ENCODE measurements at regions not wholly inside any gene's neighbourhood (a gene's known extent, or its start where the extent isn't known, plus 50 kb on each side); places are given as distances from the start of the nearest gene placed in this dataset.
A peak's percentile ranks its signal among the peaks of the same experiment; 100 is the strongest.
"Not testable (repeated sequence)": the region's sequence is repeated elsewhere in the genome, so short reads cannot be mapped to it uniquely, and the experiment has no call there.

- DNase-seq: no peak
- Histone ChIP-seq H3K36me3 (ENCODE audit: control insufficient read depth, insufficient read depth, low read length) (no peaks in the 10 kb centered on the region), H3K9me3 (peaks cover 13% of the 10 kb centered on the region; the same call in 1 of the 2 replicates), H3K27me3 (replicated peaks; ENCODE audit: control insufficient read depth, insufficient read depth, low read length) (no peaks in the 10 kb centered on the region), H3K4me3 (ENCODE audit: low read depth, low read length) (no peak overlapping the region), H3K4me1 (peaks cover 28% of the 10 kb centered on the region)
- intact Hi-C loops (cut with micrococcal nuclease; ENCODE audit: unreplicated experiment): loop anchor here (10.0 kb wide), 1 partner anchor 487 kb away; no protein-coding TSS in a partner anchor
- Mint-ChIP-seq H3K9me3 (ENCODE audit: unreplicated experiment) (peaks cover 29% of the 10 kb centered on the region), H3K4me1 (ENCODE audit: low read depth, unreplicated experiment) (no peaks in the 10 kb centered on the region), H3K4me3 (ENCODE audit: unreplicated experiment) (no peak overlapping the region), H3K36me3 (ENCODE audit: insufficient read depth, unreplicated experiment) (peaks cover 7% of the 10 kb centered on the region), H3K27ac (ENCODE audit: unreplicated experiment) (no peak overlapping the region), H3K27me3 (ENCODE audit: insufficient read depth, unreplicated experiment) (no peaks in the 10 kb centered on the region)
- no TSS peak for BruUV-seq (replicated peaks)
- CTCF ChIA-PET: no interaction called here
- POLR2A ChIA-PET: no interaction called here
- no peak for TF ChIP-seq CTCF (IDR thresholded peaks at IDR 0.05; ENCODE audit: insufficient read depth in 1 of 2, low read depth in 1 of 2, low read length in 1 of 2, severe bottlenecking in 1 of 2, unreplicated experiment in 1 of 2)
Observed at GRCh38 chr7:104061652-104062051, 72.2 kb upstream of the RELN start.

GRCh38 chr7:104059837-104060236, 70.4 kb upstream of the RELN start:
- H3K9me3 Mint-ChIP-seq (ENCODE audit: unreplicated experiment): peaks cover 29% of the 10 kb centered on the region

GRCh38 chr7:104059103-104059502, 69.6 kb upstream of the RELN start:
- ChIA-PET POLR2A (no interaction called here), CTCF (no interaction called here)
- Mint-ChIP-seq H3K27ac (ENCODE audit: unreplicated experiment) (no peak overlapping the region), H3K36me3 (ENCODE audit: insufficient read depth, unreplicated experiment) (no peaks in the 10 kb centered on the region), H3K9me3 (ENCODE audit: unreplicated experiment) (peaks cover 29% of the 10 kb centered on the region), H3K4me3 (ENCODE audit: unreplicated experiment) (no peak overlapping the region), H3K4me1 (ENCODE audit: low read depth, unreplicated experiment) (no peaks in the 10 kb centered on the region), H3K27me3 (ENCODE audit: insufficient read depth, unreplicated experiment) (no peaks in the 10 kb centered on the region)
- no TSS peak for BruUV-seq (replicated peaks)
- intact Hi-C loops (cut with micrococcal nuclease; ENCODE audit: unreplicated experiment): no loop called here
- H3K9me3 ChIP-seq: peaks cover 11% of the 10 kb centered on the region; the same call in 1 of the 2 replicates
- H3K4me3 ChIP-seq (ENCODE audit: low read depth, low read length): no peak overlapping the region
- no peak for TF ChIP-seq CTCF (IDR thresholded peaks at IDR 0.05; ENCODE audit: insufficient read depth in 1 of 2, low read depth in 1 of 2, low read length in 1 of 2, severe bottlenecking in 1 of 2, unreplicated experiment in 1 of 2)
- H3K36me3 ChIP-seq (ENCODE audit: control insufficient read depth, insufficient read depth, low read length): no peaks in the 10 kb centered on the region
- no peak for DNase-seq
- H3K4me1 ChIP-seq: peaks cover 4% of the 10 kb centered on the region
- H3K27me3 ChIP-seq (replicated peaks; ENCODE audit: control insufficient read depth, insufficient read depth, low read length): no peaks in the 10 kb centered on the region

More at GRCh38 chr7:104059837-104060236, 70.4 kb upstream of the RELN start:
- H3K4me3 Mint-ChIP-seq (ENCODE audit: unreplicated experiment); H3K27me3 ChIP-seq (replicated peaks; ENCODE audit: control insufficient read depth, insufficient read depth, low read length); BruUV-seq (replicated peaks); H3K36me3 ChIP-seq (ENCODE audit: control insufficient read depth, insufficient read depth, low read length); DNase-seq; H3K27me3 Mint-ChIP-seq (ENCODE audit: insufficient read depth, unreplicated experiment); H3K4me1 Mint-ChIP-seq (ENCODE audit: low read depth, unreplicated experiment); H3K4me3 ChIP-seq (ENCODE audit: low read depth, low read length); POLR2A ChIA-PET; H3K36me3 Mint-ChIP-seq (ENCODE audit: insufficient read depth, unreplicated experiment): not testable (repeated sequence)
- CTCF ChIA-PET: interaction anchor here (0.7 kb wide), 1 partner anchor 354 kb away, joined by 3 read pairs; no protein-coding TSS in a partner anchor
- Histone ChIP-seq H3K4me1 (peaks cover 11% of the 10 kb centered on the region), H3K9me3 (peaks cover 11% of the 10 kb centered on the region; the same call in 1 of the 2 replicates)
- intact Hi-C loops (cut with micrococcal nuclease; ENCODE audit: unreplicated experiment): loop anchor here (10.0 kb wide), 1 partner anchor 485 kb away; no protein-coding TSS in a partner anchor
- peak overlapping the region; percentile 13 for H3K27ac Mint-ChIP-seq (ENCODE audit: unreplicated experiment)

- Histone ChIP-seq H3K4me1 (no peaks in the 10 kb centered on the region), H3K27me3 (replicated peaks; ENCODE audit: control insufficient read depth, insufficient read depth, low read length) (no peaks in the 10 kb centered on the region), H3K9me3 (no peaks in the 10 kb centered on the region), H3K4me3 (ENCODE audit: low read depth, low read length) (no peak overlapping the region), H3K36me3 (ENCODE audit: control insufficient read depth, insufficient read depth, low read length) (no peaks in the 10 kb centered on the region)
- intact Hi-C loops (cut with micrococcal nuclease; ENCODE audit: unreplicated experiment): no loop called here
- BruUV-seq (replicated peaks): no TSS peak
- H3K27ac Mint-ChIP-seq (ENCODE audit: unreplicated experiment): no peak overlapping the region
- peaks cover 11% of the 10 kb centered on the region for H3K9me3 Mint-ChIP-seq (ENCODE audit: unreplicated experiment)
- ChIA-PET POLR2A (interaction anchor here (0.6 kb wide), 1 partner anchor 154 kb away, joined by 5 read pairs; no protein-coding TSS in a partner anchor), CTCF (no interaction called here)
- H3K36me3 Mint-ChIP-seq (ENCODE audit: insufficient read depth, unreplicated experiment): peaks cover 5% of the 10 kb centered on the region
- no peak for TF ChIP-seq CTCF (IDR thresholded peaks at IDR 0.05; ENCODE audit: insufficient read depth in 1 of 2, low read depth in 1 of 2, low read length in 1 of 2, severe bottlenecking in 1 of 2, unreplicated experiment in 1 of 2)
- DNase-seq: no peak
- no peak overlapping the region for H3K4me3 Mint-ChIP-seq (ENCODE audit: unreplicated experiment)
- no peaks in the 10 kb centered on the region for H3K27me3 Mint-ChIP-seq (ENCODE audit: insufficient read depth, unreplicated experiment)
- no peaks in the 10 kb centered on the region for H3K4me1 Mint-ChIP-seq (ENCODE audit: low read depth, unreplicated experiment)
Observed at GRCh38 chr7:104054362-104054761, 64.9 kb upstream of the RELN start.
